22Rv1 (cell line): ENCODE measurements at regions not wholly inside any gene's neighbourhood (a gene's known extent, or its start where the extent isn't known, plus 50 kb on each side); places are given as distances from the start of the nearest gene placed in this dataset.
A peak's percentile ranks its signal among the peaks of the same experiment; 100 is the strongest.

Experiments used
- H3K27ac ChIP-seq: fragments of 450-650 bp; 2 replicates; pipeline ENCODE4 v1.5.1; 2017
- CTCF ChIP-seq: fragments of 450-650 bp; IDR thresholded peaks from 2 replicates; pipeline ENCODE4 v1.5.1; 2017; ENCODE audit warnings: mild to moderate bottlenecking
- ZFX ChIP-seq: fragments of 450-650 bp; IDR thresholded peaks from 2 replicates; pipeline ENCODE4 v1.6.1; 2017; ENCODE audit warnings: antibody characterized with exemption, borderline replicate concordance

GRCh38 chr1:70866542-70867264 is 180.9 kb downstream of the PTGER3 start:
- TF ChIP-seq CTCF, result peak; percentile 16
- TF ChIP-seq ZFX, result no peak
- no peak overlapping the region for H3K27ac ChIP-seq

DNA sequence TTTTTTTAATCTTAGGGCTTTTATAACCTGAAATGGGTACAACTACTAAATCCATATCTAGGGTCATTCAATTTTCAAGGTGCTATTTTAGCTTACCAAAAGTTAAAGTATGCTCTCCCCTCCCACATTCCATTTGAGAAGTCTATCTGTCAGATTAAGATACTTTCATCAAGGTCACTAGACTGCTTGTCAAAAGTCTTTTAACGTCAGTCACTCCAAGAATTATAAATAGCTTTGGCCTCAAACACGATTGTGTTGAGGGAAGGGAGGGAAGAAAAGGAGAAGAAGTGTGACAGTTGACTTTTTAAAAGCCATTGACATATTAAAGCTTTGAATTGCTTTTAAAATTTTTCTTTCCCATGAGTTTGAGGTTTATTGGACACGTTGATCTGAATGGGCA is 175.8 kb downstream of the PTGER3 start:
- TF ChIP-seq ZFX, result no peak
- TF ChIP-seq CTCF, result no peak
- H3K27ac ChIP-seq, result no peak overlapping the region

GRCh38 chr1:70874063-70874462 is 173.6 kb downstream of the PTGER3 start:
- no peak for TF ChIP-seq CTCF
- TF ChIP-seq ZFX, result no peak
- H3K27ac ChIP-seq, result no peak overlapping the region

DNA sequence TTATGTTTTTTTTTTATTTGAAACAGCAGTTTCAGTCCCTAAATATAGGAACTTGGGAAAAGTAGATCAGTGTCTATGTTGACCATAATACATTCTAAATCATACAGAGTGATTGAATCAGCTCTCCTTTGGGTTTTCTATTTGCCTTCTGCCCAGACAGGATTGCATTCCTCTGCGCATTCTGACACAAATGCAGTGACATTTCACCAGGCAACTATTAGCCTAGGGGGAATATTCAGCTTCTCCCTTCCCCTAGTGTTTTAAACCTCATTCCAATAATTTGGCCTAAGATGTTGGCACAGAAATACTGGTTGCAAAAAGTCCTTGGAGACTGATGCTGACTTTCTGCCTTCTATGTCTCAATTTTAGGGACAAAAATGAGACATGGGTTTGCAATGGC is 172.8 kb downstream of the PTGER3 start:
- TF ChIP-seq CTCF (no peak), ZFX (no peak)

GRCh38 chr1:70877343-70877742 is 170.3 kb downstream of the PTGER3 start:
- H3K27ac ChIP-seq, result no peak overlapping the region
- TF ChIP-seq CTCF (no peak), ZFX (no peak)

More for the DNA sequence above, 172.8 kb downstream of the PTGER3 start:
- no peak overlapping the region for H3K27ac ChIP-seq

DNA sequence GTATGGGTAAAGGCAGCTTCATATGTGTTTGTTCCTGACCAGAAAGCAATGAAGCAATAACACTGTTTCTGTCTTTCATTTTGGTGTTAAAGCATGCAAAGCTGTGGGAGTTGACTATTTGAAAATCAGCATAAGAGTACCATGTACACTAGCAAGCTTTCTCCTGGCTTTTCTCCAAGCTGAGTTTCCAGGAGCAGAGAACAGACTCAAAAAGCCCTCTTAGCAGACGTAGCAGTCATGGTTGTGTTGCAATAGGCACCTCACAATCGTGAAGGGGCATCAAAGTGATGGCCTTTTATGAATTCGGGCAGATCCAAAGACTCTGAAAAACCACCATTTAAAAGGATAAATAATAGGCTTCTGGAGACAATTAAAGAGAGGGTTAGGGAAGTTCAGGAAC is 159.7 kb downstream of the PTGER3 start:
- TF ChIP-seq CTCF, result no peak
- no peak for TF ChIP-seq ZFX
- no peak overlapping the region for H3K27ac ChIP-seq

GRCh38 chr1:70888722-70889121 is 158.9 kb downstream of the PTGER3 start:
- H3K27ac ChIP-seq, result no peak overlapping the region
- TF ChIP-seq ZFX (no peak), CTCF (no peak)
